ENCODE measurements at regions not wholly inside any gene's neighbourhood (a gene's known extent, or its start where the extent isn't known, plus 50 kb on each side); places are given as distances from the start of the nearest gene placed in this dataset.

- no peak for DNase-seq
Observed at GRCh38 chr9:88799541-88800328, 191.5 kb upstream of the S1PR3 start.

- no peak for DNase-seq
Observed at GRCh38 chr9:88800329-88800682, 191.0 kb upstream of the S1PR3 start.

DNA sequence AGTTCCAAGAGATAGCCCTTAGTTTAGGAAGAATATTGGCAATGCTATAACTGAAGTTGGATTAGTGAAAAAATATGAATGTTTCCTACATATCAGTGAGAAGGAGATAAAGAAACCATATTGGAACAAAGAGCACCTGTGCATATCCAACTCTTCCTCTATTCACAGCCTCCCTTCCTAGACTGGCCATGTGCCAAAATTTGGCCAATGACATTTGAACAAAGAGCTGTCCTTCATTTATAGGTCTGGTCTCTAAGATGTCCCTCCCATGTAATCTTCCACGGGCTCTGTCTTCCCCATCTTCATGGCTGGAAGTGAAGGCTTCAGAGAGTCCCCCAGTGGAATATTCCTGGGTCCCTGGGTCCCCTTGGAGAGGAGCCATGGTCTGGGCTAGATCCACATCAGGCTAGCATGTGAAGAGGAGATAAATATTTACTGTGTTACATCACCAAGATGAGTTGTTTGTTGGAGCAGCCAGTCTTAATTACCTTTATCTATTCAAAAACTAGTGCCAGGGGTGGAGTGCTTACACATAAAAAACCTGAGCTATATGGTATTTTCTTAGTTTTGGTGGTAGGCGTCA lies 190.0 kb upstream of the S1PR3 start:
- DNase-seq = no peak

DNA sequence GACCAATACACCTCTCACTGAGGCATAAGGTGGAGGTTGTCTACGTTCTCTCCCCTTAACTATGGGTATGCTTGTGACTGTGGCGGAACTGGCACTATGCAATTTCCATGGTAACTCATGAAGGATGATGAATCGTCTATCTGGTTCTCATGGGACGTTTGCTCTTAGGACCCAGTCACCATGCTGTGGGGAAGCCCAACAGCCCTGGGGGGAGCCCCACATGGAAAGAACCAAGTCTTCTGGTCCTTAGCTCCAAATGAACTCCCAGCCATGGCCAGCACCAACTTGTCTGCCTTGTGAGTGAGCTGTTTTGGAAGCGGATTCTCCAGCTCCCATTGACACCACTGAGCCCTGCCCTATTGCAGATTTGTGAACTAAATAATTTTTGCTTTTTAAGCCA lies 188.7 kb upstream of the S1PR3 start:
- DNase-seq = no peak

GRCh38 chr9:88803546-88804253 lies 187.6 kb upstream of the S1PR3 start:
- no peak for DNase-seq

GRCh38 chr9:88804254-88804596 lies 187.0 kb upstream of the S1PR3 start:
- DNase-seq = no peak

DNA sequence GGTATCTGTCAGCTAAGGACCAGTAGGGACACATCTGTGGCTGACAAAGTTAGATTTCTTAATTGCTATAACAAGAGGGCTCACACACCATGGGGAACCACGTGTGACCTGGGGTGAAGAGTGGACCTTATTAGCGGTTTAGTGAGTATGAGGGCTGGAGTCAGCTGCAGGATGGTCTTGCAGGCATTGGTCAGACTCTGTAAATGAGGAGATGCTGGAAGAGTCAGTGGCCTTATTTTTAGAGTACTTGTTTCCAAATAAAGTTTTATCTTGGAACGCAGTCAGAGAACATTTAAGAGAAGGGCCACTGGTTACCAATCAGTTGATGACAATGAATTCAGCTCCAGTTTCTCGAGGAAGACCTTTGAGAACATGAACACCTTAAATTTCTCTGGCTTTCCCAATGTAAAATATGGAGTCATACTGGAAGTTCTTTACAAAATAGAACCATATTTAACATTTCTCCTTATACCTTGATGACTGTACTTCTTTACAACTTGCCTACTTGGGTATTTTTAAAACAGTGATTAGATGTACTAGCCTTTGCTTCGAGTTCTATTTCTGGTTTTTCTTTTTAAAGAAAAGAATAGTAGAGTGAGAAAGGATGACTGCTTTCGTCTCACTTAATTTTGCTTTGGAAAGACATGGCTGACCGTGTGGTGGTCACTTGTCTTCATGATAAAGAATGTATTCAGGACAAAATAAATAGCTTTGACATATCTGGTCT lies 185.9 kb upstream of the S1PR3 start:
- no peak for DNase-seq

DNA sequence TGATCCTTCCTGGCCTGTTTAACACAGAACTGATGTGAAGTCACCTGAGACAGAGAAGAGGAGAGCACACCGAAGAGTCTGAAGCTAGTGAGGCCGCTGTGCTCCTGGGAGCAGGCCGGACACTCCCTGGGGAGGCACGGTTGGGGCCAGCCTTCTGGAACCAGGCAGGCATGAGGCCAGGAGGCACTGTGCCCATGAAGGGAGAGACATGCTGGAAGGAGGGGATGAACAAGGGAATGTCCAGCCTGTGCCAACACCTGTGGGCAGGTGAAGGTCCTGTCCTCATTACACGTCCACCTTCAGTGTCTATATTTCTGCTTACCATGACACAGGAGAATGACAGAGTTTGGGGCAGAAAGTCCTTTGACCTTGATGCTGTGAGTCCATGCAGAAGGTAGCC lies 183.8 kb upstream of the S1PR3 start:
- no peak for DNase-seq

DNA sequence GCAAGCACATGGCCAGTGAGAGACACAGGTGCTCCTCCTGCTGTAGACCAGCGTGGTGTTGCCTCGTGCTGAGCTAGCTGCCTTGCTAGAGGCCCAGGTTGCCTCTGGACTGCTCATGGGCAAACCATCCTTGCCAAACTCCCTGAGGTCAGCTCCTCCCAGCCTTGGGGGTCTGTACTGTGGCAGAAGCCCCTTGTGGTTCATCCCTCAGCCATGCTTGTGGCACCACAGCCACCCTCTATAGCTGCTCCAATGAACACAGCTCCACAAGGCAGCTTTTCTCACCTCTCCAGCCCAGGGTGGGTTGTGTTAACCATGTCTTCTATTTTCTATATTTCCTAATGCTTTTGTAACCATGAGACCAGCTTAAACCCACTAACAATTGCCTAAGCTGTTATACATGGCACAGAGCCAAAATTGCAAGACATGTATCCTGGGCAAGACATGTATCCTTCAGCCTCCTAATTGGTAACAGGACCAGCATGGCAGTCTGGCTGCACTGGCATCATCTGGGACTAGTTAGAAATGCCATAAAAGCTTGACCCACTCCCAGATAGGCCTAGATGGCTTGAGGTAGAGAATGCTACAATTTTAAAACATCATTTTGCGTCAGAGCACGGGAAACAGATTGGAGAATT lies 183.1 kb upstream of the S1PR3 start:
- DNase-seq = no peak

DNA sequence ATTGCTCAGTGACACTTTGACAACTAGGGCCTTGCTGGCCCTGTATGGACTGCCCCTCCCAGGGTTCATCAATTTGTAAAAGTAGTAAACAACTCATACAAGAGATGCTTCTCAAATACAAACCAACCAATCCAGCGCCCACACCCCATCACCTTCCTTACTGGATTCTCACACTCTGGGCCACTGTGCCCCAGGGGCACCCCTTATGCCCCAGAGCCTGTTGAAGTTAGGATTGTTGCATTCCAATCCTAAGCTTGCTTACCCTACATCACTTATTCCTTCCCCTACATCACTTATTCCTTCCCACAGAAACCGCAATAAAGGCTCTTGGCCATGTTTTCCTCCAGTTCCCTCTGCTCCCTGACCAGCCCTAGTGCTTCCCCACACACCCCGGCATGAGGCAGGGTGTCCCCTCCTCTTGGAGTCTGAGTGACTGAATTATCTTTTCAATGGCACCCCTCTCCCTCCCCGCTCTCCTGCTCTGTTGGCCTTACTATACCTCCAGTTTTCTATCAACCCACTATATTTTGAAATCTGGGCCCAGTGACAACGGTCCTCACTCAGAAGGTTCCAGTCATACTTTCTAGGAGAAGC lies 182.4 kb upstream of the S1PR3 start:
- DNase-seq = no peak

GRCh38 chr9:88809355-88810161 lies 181.7 kb upstream of the S1PR3 start:
- no peak for DNase-seq

DNA sequence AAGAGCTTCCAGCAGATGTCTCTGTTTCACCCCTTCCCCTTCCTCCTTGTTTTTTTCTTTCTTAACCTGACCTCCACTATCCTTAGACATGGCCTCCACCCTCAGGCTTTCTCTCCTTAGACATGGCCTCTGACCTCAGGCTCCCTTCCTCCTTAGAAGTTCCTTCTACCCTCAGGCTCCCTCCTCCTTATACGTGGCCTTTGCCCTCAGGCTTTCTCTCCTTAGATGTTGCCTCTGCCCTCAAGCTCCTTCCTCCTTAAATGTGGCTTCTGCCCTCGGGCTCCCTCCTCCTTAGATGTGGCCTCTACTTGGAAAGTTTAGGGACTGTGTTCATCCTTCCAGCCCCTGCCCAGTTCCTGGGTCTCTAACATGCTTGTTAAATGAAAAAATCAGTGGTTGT lies 180.4 kb upstream of the S1PR3 start:
- DNase-seq = no peak

DNA sequence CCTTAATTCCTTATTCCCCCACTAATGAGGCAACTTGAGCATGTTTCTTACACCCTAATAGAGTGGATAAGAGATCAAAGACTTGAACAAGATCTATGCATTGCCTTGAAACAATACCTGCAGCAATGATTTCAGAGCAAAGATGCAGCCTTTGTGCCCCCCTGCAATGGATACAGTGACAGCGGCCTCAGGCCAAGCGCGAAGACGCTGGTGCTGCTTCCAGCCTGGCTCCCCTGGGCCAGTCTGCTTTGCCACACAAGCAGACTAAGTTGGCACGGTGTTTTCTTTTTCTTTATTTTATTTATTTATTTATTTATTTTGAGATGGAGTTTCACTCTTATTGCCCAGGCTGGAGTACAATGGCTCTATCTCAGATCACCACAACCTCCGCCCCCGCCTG lies 179.8 kb upstream of the S1PR3 start:
- no peak for DNase-seq

DNA sequence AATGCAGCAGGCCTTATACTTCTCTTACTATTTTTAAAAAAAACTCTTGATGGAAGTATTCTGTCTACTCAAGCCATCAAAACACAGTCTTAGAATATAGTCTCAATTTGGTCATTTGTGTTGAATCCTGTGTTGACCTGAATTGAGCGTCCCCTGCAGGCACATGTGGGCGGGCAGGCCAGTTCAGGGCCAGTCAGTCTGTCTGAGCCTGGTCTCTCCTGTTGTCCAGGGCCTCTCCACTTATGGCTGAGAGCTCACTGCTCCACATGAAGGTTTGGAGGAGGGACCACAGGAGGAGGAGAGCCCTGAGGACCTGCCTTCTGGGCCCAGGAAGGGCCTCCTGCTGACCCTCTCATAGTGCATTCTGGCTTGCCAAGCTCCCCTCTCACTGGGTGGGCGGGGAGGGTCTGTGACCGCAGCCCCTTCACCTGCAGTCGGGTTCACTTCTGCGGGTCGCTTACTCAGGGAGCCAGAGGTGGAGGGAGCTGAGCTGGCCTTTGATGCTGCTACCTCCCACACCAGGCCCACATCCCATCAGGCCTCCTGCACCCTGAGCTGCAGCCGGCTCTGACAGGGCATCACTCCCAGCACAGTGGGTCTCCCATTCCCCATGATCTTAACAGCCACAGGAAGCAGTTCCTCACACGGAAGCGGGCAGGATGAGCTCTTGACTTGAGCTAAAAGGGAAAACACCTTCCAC lies 178.2 kb upstream of the S1PR3 start:
- DNase-seq = no peak

DNA sequence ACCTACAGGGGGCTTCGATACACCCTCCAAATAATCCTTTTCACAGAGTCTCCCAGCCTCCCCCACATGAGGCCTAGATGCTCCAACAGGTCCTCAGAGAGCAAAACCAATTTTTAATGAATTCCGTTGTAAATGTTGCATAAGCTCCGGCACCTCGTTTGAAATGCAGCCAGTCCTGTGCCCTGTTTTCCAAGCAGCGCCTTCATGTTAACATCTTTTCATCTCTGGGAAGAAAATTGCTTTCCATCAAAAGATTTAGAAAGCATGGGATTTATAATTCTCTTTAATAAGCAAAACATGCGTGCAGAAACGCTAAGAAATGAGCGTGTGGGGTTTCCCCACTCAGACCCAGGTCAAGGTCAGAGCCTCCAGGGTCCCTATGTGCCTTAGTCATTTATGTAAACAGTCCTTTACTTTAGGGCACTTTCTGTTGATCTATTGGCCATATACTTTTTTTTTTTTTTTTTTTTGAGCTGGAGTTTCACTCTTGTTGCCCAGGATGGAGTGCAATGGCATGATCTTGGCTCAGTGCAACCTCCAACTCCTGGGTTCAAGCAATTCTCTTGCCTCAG lies 177.5 kb upstream of the S1PR3 start:
- no peak for DNase-seq

DNA sequence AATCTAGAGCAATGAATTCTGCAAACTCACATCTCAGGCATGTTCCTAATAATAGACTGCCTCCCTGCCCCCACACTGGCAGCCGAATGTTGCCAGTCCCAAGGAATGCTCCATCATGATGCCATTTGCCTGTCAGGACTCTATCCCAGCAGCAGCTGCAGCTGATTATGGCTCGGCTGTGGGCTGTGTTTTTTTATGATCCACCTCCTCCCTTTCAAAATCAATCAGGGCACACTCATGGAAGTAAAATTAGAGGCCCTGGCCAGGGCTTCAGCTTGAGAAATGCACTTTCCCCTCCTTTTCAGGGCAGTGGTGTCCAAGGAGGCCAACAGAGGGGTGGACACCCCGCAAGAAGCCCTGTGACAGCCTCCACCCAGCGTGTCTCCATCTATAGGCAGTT lies 176.7 kb upstream of the S1PR3 start:
- DNase-seq = no peak

- DNase-seq = no peak
Observed at GRCh38 chr9:88816141-88816540, 175.1 kb upstream of the S1PR3 start.

- no peak for DNase-seq
Observed at GRCh38 chr9:88816591-88816990, 174.7 kb upstream of the S1PR3 start.

GRCh38 chr9:88817628-88818027 lies 173.6 kb upstream of the S1PR3 start:
- DNase-seq = no peak

- no peak for DNase-seq
Observed at GRCh38 chr9:88818495-88819201, 172.6 kb upstream of the S1PR3 start.

All from activated CD4-positive, alpha-beta T cell treated with anti-CD3 and anti-CD28 coated beads, Interleukin-2, amount 50 U/mL, for 4 hours (primary cell).